Effector memory CD4-positive, alpha-beta T cell (primary cell): ENCODE measurements at regions not wholly inside any gene's neighbourhood (a gene's known extent, or its start where the extent isn't known, plus 50 kb on each side); places are given as distances from the start of the nearest gene placed in this dataset.

Source experiments
- DNase-seq, 3 donors: peaks; one replicate each; pipeline ENCODE4 v3.0.0-alpha.2; 2020
- H3K27ac ChIP-seq: 2 replicates; pipeline ENCODE4 v1.7.0; 2013; ENCODE audit warnings: mild to moderate bottlenecking, low read length, moderate library complexity; ENCODE audit not compliant: insufficient read depth, poor library complexity, severe bottlenecking
- H3K27me3 ChIP-seq: replicated peaks from 2 replicates; pipeline ENCODE4 v1.7.0; 2013; ENCODE audit warnings: mild to moderate bottlenecking, low read length; ENCODE audit not compliant: insufficient read depth, control insufficient read depth, poor library complexity, severe bottlenecking
- H3K36me3 ChIP-seq: 2 replicates; pipeline ENCODE4 v1.7.0; 2013; ENCODE audit warnings: mild to moderate bottlenecking, low read length, moderate library complexity; ENCODE audit not compliant: control insufficient read depth, insufficient read depth
- H3K4me1 ChIP-seq: 2 replicates; pipeline ENCODE4 v1.7.0; 2013; ENCODE audit warnings: low read length, mild to moderate bottlenecking; ENCODE audit not compliant: control insufficient read depth, insufficient read depth, poor library complexity, severe bottlenecking
- H3K4me3 ChIP-seq: 2 replicates; pipeline ENCODE4 v1.7.0; 2013; ENCODE audit warnings: low read length, low read depth, mild to moderate bottlenecking; ENCODE audit not compliant: insufficient read depth, poor library complexity, severe bottlenecking
- H3K9me3 ChIP-seq: 2 replicates; pipeline ENCODE4 v1.7.0; 2013; ENCODE audit warnings: mild to moderate bottlenecking, low read length, moderate library complexity; ENCODE audit not compliant: control insufficient read depth

- H3K27ac ChIP-seq: no peak overlapping the region
- no peaks in the 10 kb centered on the region for H3K4me1 ChIP-seq
- H3K4me3 ChIP-seq: no peak overlapping the region
- H3K27me3 ChIP-seq: no peaks in the 10 kb centered on the region
- DNase-seq: no peak
- H3K36me3 ChIP-seq: no peaks in the 10 kb centered on the region
- H3K9me3 ChIP-seq: no peaks in the 10 kb centered on the region
Measured at GRCh38 chr1:189908113-189908512, 569.6 kb downstream of the BRINP3 start.

GRCh38 chr1:189921613-189922012, 556.1 kb downstream of the BRINP3 start:
- no peak for DNase-seq
- Histone ChIP-seq H3K9me3 (no peaks in the 10 kb centered on the region), H3K27ac (no peak overlapping the region), H3K36me3 (no peaks in the 10 kb centered on the region), H3K27me3 (no peaks in the 10 kb centered on the region), H3K4me3 (no peak overlapping the region), H3K4me1 (no peaks in the 10 kb centered on the region)

GRCh38 chr1:189927641-189928040, 550.0 kb downstream of the BRINP3 start:
- no peak for DNase-seq
- H3K36me3 ChIP-seq: no peaks in the 10 kb centered on the region
- no peak overlapping the region for H3K4me3 ChIP-seq
- no peak overlapping the region for H3K27ac ChIP-seq
- no peaks in the 10 kb centered on the region for H3K4me1 ChIP-seq
- no peaks in the 10 kb centered on the region for H3K27me3 ChIP-seq
- no peaks in the 10 kb centered on the region for H3K9me3 ChIP-seq

- Histone ChIP-seq H3K9me3 (no peaks in the 10 kb centered on the region), H3K27me3 (no peaks in the 10 kb centered on the region), H3K27ac (no peak overlapping the region), H3K36me3 (no peaks in the 10 kb centered on the region), H3K4me3 (no peak overlapping the region), H3K4me1 (no peaks in the 10 kb centered on the region)
- DNase-seq: no peak
Measured at GRCh38 chr1:189929501-189930099, 548.1 kb downstream of the BRINP3 start.

- Histone ChIP-seq H3K4me1 (no peaks in the 10 kb centered on the region), H3K27me3 (no peaks in the 10 kb centered on the region), H3K9me3 (no peaks in the 10 kb centered on the region), H3K36me3 (no peaks in the 10 kb centered on the region), H3K4me3 (no peak overlapping the region), H3K27ac (no peak overlapping the region)
- DNase-seq: no peak
Measured at GRCh38 chr1:189936861-189937260, 540.8 kb downstream of the BRINP3 start.

GRCh38 chr1:189939967-189940366, 537.7 kb downstream of the BRINP3 start:
- Histone ChIP-seq H3K27me3 (no peaks in the 10 kb centered on the region), H3K27ac (no peak overlapping the region), H3K4me1 (no peaks in the 10 kb centered on the region), H3K4me3 (no peak overlapping the region), H3K9me3 (no peaks in the 10 kb centered on the region), H3K36me3 (no peaks in the 10 kb centered on the region)
- DNase-seq: no peak

GRCh38 chr1:189941922-189942321, 535.7 kb downstream of the BRINP3 start:
- Histone ChIP-seq H3K27ac (no peak overlapping the region), H3K4me1 (no peaks in the 10 kb centered on the region), H3K36me3 (no peaks in the 10 kb centered on the region), H3K27me3 (no peaks in the 10 kb centered on the region), H3K4me3 (no peak overlapping the region), H3K9me3 (no peaks in the 10 kb centered on the region)
- no peak for DNase-seq

- Histone ChIP-seq H3K9me3 (no peaks in the 10 kb centered on the region), H3K27ac (no peak overlapping the region), H3K36me3 (no peaks in the 10 kb centered on the region), H3K27me3 (no peaks in the 10 kb centered on the region), H3K4me1 (no peaks in the 10 kb centered on the region), H3K4me3 (no peak overlapping the region)
- no peak for DNase-seq
Measured at GRCh38 chr1:189958756-189959155, 518.9 kb downstream of the BRINP3 start.

- H3K9me3 ChIP-seq: no peaks in the 10 kb centered on the region
- H3K27ac ChIP-seq: no peak overlapping the region
- no peaks in the 10 kb centered on the region for H3K4me1 ChIP-seq
- H3K27me3 ChIP-seq: no peaks in the 10 kb centered on the region
- H3K36me3 ChIP-seq: no peaks in the 10 kb centered on the region
- no peak for DNase-seq
- no peak overlapping the region for H3K4me3 ChIP-seq
Measured at GRCh38 chr1:189960769-189961168, 516.9 kb downstream of the BRINP3 start.

- DNase-seq: no peak
- Histone ChIP-seq H3K27ac (no peak overlapping the region), H3K4me3 (no peak overlapping the region), H3K9me3 (no peaks in the 10 kb centered on the region), H3K27me3 (no peaks in the 10 kb centered on the region), H3K4me1 (no peaks in the 10 kb centered on the region), H3K36me3 (no peaks in the 10 kb centered on the region)
Measured at GRCh38 chr1:189962181-189962580, 515.5 kb downstream of the BRINP3 start.
